Breast epithelium (tissue), 3 donors: ENCODE measurements at regions not wholly inside any gene's neighbourhood (a gene's known extent, or its start where the extent isn't known, plus 50 kb on each side); places are given as distances from the start of the nearest gene placed in this dataset.

ENCODE experiments used
- POLR2A ChIP-seq: fragments of 450-650 bp; IDR thresholded peaks from one replicate; pipeline ENCODE4 v1.6.1; 2016; ENCODE audit warnings: antibody characterized with exemption, mild to moderate bottlenecking, moderate library complexity
- TF ChIP-seq, protein P1 (sequence below), 3 donors: fragments of 450-650 bp; IDR thresholded peaks; one replicate each; pipeline ENCODE4 v1.5.1; 2016 to 2017; ENCODE audit warnings: antibody characterized with exemption in 3 of 3, mild to moderate bottlenecking in 3 of 3, moderate library complexity in 3 of 3

GRCh38 chr13:24011266-24011665, 114.0 kb upstream of the C1QTNF9B start:
- TF ChIP-seq, protein P1, sequence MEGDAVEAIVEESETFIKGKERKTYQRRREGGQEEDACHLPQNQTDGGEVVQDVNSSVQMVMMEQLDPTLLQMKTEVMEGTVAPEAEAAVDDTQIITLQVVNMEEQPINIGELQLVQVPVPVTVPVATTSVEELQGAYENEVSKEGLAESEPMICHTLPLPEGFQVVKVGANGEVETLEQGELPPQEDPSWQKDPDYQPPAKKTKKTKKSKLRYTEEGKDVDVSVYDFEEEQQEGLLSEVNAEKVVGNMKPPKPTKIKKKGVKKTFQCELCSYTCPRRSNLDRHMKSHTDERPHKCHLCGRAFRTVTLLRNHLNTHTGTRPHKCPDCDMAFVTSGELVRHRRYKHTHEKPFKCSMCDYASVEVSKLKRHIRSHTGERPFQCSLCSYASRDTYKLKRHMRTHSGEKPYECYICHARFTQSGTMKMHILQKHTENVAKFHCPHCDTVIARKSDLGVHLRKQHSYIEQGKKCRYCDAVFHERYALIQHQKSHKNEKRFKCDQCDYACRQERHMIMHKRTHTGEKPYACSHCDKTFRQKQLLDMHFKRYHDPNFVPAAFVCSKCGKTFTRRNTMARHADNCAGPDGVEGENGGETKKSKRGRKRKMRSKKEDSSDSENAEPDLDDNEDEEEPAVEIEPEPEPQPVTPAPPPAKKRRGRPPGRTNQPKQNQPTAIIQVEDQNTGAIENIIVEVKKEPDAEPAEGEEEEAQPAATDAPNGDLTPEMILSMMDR (IDR thresholded peaks at IDR 0.05), result no peak
- no peak for TF ChIP-seq POLR2A
